Neural progenitor cell (in vitro differentiated cells): ENCODE measurements at regions not wholly inside any gene's neighbourhood (a gene's known extent, or its start where the extent isn't known, plus 50 kb on each side); places are given as distances from the start of the nearest gene placed in this dataset.

Experiments
- CTCF ChIP-seq: fragments of 200-600 bp; sonication (generic); IDR thresholded peaks from 2 replicates; pipeline ENCODE4 v1.5.1; 2017; ENCODE audit warnings: antibody characterized with exemption, mild to moderate bottlenecking
- EZH2 ChIP-seq: fragments of 200-600 bp; sonication (generic); IDR thresholded peaks from 2 replicates; pipeline ENCODE4 v1.6.1; 2017; ENCODE audit warnings: antibody characterized with exemption, mild to moderate bottlenecking, moderate library complexity
- EZH2phosphoT487 ChIP-seq: fragments of 200-600 bp; sonication (generic); IDR thresholded peaks from 2 replicates; pipeline ENCODE4 v1.6.1; 2017; ENCODE audit warnings: antibody characterized with exemption

- no peak for TF ChIP-seq CTCF
- TF ChIP-seq EZH2phosphoT487: no peak
- no peak for TF ChIP-seq EZH2
Observed at GRCh38 chr6:92166666-92167065, 1252.7 kb downstream of the EPHA7 start.
